EH (cell line): ENCODE measurements at regions not wholly inside any gene's neighbourhood (a gene's known extent, or its start where the extent isn't known, plus 50 kb on each side); places are given as distances from the start of the nearest gene placed in this dataset.

Source experiments
- DNase-seq: peaks from one replicate; pipeline ENCODE4 v3.0.0-alpha.2; 2015; ENCODE audit warnings: low read depth

DNA sequence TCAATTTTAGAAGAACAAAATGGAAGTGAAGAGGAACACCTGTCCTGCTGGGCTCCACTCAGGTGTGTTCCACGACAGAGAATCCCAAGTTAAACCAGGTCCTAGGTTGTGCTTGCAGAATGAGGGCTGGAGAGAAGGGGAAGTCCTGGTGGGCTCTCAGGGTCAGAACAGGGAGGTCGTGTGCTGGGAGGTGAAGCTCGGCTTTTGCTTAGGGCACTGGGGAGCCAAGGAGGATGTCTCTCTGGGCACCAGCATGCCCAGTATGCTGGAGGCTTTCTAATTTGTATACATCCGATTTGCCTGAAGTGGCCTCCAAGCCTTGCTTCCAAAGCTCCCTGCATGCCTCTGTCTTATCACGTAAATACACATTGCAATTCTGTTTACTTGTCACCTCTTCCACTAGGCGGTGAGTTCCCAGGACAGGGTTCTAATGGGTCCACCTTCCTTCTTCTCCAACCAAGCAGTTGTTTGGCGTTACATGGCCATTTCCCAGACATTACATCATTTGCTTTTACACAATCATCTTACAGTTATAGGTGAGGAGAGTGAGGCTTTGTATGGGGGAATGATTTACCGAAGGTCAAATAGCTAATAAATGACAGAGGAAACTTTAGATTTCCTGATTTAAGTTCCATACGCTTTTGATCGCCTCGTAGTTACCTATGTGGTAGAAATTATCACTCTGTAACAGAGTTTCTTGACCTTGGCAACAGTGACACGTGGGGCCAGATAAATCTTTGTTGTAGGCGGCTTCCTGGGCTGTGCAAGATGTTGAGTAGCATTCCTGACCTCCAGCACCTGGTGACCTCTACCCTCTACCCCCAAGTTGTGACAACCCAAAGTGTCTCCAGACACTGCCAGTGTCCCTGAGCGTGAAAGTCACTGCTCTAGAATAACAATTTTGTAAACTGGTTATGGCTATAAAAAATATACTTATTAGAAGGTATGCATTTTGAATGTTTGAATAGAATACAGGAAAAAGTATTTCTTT lies 901.5 kb downstream of the TBC1D22A start:
- no peak for DNase-seq

DNA sequence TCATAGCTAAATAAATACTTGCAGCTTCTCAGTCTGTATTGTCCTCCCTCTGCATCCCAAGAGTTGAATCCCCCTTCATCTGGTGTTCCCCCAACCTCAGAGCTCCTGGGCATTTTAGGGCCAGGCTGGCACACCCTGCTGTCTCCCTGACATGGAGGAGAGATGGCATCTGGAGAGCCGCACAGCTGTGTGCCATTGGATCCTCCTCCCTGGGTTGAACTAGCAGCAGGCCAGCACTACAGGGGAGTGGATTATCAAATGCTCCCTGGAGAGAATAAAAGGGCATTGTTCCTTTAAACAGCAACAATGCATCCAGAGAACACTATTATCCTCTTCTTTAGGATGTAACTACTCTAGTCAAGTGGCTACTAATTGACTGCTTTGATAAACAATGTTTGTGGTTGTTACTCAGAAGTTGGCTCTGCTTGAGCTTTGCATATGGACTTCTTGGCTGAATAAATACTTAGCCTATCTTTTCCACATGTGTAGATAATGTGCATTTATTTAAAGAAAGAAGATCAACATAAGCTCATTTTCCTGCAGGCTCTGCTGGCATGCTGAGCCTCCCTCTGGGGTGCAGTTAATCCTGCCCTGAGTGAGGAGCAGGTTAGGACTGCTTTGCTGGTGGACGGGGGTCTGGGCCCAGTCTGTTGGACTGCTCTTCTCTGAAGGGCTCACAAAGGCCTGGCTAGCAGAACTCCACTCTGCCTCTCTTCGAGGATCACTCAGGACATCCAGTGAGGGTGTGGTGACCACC lies 897.2 kb downstream of the TBC1D22A start:
- DNase-seq: no peak

DNA sequence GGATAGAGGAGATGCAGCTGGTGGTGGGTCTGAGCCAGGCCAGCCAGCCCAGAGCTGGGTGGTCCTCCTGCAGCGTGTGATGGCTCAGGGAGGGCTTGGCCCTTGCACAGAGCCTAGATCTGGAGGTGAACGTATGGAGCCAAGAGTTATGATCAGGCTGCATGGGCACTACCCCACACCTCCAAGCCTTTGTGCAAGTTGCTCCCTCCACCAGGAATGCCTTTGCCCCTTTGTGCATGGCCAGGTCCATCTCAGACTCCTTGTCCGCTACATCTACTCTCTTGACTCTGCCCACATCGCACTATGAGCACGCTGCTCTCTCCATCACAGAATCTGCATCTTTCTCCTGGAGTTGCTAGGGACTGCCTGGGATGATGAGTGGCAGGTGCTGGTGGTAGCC lies 895.7 kb downstream of the TBC1D22A start:
- DNase-seq: no peak

DNA sequence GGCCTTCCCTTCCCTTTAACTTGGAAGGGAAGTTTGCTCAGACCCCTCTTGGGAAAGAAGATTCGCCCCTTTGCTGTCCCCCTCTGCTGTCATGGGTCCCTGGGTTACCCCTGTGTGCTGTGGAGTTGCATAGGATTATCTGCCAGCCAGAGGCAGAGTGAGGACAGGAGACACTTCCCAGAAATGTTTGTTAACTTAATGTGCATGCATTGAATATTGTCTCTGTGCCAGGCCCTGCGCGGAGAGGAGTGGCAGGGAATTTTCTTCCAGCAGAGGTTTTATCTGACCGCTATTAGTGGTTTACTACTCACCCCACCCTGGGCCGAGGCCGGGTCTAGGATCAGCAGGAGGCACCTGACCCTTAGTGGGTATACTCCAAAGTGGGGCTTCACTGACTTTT lies 894.8 kb downstream of the TBC1D22A start:
- no peak for DNase-seq

DNA sequence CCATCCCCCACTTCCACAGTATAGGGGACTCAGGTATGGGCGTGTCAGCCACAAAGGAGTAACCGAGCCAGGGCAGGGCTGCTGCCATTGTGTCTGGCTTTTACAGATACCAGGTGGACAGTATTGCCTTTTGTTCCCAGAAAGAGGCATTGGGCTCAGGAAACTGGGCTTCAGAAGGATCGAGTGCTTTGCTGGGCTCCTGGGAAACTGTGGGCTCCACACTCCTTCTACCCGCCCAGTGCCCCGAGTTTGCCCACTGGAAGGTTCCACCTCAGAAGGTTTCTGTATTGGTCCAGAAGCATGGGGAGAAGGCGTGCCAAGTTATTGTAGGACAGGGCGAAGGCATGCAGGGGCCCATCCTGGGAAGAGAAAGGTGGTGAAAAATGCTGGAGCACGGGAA lies 894.4 kb downstream of the TBC1D22A start:
- DNase-seq: no peak

DNA sequence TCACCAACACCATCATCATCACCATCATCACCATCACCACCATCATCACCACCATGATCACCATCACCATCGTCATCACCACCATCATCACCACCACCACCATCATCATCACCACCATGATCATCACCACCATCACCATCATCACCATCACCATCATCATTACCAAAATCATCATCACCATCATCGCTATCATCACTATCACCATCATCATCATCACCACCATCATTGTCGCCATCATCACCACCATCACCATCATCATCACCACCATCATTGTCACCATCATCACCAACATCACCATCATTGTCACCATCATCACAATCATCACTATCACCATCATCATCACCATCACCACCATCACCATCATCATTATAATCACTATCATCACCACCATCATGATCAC lies 893.5 kb downstream of the TBC1D22A start:
- no peak for DNase-seq

DNA sequence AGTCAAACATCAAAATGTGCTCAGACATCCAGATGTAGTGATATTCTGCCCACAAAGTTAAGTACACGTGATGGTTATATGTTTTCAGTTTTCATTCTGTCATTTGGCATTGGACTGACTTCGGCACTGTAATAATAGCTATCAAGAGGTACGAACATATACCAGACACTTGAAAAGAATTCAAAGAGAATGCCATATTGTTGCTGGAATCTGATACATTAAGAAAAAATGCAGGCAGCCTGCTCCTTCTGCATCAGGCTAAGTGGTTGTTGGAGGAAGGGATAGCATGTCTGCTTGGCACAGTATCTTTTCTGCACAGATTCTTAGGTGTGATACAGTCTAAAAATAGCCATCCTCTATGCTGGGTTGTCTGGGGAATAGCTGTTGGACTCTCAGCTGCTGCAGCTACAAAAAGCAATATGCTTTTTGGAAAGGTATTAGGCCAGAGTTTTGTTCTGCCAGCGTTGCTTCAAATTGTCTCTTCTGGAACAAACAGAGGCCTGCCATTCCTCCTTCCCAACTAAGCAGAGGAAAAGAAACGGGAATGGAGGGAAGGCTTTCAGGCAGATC lies 892.6 kb downstream of the TBC1D22A start:
- DNase-seq: no peak

DNA sequence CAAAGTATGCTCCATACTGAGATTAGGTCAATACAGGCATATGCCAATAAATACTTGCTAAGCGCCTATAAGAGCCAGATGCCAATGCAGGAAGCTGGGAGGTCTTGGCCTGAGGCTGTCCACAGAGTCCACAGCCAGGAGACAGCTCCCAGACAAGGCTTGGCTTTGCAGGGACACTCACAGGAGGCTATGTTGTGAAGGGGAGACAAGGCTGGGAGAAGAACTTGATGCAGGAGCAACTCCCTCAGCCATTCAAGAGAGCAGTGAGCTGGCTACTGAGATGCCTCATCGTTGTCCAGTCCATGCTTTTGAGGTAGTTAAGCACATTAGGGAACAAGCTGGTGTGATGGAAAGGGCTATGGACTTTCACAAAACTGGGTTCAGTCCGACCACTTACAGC lies 891.5 kb downstream of the TBC1D22A start:
- no peak for DNase-seq

DNA sequence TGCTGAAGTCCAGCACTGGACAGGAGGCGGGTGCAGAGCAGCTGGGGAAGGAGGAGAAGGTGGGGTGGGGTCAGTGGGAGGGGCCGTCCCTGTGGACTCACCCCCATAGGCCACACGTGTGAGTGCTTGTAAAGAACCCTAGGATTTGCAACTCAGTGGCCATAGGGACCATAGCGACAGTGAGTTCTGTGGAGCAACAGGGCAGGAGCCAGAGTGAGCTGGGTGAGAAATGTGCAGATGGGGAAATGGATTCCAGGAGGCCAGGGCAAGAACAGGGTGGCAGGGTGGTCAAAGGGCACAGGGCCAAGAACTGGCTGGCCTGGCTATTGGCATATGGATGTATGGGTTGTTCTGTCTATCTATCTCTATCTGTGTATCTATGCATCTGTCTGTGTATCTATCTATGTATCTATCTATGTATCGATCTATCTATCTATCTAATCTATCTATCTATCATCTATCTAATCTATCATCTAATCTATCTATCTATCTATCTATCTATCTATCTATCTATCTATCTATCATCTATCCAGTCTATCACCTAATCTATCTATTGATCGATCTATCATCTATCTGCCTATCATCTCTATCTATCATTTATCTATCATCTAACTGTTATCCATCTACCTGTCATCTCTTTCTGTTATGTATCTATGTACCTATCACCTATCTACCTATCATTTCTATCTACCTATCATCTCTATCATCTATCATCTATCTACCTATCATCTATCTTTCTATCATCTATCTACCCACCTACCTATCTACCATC lies 889.0 kb downstream of the TBC1D22A start:
- no peak for DNase-seq

DNA sequence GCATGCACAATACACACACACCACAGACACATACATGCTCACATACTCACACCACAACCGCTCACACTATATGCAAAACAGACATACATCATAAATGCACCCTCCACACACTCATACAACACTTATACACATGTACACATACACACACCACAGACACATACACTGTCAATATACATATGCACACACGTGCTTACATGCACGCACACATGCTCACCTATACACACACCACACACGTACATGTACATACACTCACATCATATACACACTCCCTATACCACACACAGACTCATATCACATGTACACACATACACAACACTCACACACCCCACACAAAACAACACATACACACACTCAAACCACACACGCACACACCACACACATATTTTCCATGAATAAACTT lies 885.3 kb downstream of the TBC1D22A start:
- DNase-seq: no peak

DNA sequence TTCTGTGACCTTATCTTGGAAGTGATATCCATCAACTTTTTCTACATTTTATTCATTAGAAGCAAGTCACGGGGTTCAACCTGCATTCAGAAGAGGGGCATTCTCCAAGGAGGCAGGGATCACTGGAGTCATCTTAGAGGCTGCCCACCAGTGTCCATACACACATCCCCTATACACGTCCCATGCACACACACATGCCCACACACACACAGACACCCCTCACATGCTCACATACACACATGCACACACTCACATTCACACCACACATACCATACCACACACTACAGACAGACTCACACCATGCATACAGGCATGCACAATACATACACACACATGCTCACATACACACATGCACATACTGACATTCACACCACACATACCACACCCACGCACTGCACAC lies 884.7 kb downstream of the TBC1D22A start:
- DNase-seq: no peak

DNA sequence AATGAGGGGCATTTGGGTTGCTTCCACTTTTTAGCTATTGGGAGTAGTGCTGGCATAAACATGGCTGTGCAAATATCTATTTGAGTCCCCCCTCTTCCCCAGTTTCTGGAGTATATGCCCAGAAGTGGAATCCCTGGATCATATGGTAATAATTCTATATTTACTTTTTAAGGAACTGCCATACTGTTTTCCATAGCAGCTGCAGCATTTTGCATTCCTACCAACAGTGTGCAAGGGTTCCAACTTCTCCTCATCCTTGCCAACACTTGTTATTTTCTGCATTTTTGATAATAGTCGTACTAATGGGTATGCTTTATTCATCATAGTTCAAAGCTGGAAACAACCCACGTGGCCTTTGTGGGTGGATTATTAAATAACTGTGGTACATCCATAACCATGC lies 883.5 kb downstream of the TBC1D22A start:
- DNase-seq: no peak

DNA sequence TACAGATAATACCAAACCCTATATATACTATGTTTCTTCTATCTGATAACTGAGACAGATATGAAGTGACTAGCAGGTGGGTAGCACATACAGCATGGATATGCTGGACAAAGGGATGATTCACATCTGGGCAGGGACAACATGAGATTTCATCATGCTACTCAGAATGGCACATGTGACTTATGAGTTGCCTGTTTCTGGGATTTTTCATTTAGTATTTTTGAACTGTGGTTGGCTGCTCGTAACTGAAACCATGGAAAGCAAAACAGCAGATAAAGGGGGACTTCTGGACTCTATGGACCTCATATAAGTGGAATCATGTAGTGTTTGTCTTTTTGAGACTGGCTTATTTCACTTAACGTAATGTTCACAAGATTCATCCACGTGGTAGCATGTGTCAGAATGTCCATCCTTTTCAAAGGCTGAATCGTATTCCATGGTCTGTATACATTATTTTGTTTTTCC lies 883.0 kb downstream of the TBC1D22A start:
- no peak for DNase-seq

DNA sequence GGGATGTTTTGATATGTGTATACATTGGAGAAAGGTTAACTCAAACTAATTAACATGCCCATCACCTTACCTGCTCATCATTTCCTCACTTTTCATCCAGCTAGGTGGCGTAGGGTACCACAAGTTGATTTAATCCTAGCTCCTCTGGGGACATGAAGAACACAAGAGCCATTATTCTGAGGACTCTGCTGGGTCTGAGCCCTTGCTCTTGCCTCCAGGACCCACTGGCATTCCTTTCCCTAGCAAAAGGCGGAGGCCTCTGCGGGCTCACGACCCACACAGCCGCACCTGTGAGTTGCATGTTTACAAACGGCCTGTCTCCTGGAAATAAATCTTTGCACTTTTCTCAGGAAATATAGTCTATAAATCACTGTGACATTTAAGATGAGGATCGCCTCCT lies 871.9 kb downstream of the TBC1D22A start:
- DNase-seq: no peak

DNA sequence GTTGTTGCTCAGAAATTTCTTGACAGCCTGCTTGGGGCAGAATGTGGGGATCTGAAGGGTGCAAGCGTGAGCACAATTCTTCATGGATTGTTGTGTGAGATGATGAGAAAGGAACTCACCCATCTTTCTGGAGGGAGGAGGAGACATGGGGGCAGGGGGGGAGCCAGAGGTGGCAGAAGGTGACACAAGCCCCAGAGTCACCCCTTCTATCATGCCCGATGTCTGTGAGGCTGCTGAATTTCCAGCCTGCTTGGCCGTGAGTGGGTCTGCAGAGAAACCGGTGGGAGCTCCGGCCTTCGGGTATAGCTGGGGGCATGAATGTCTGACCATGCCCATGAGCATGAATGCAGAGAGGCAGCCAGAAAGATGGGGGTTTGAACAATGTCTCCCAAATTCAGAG lies 870.7 kb downstream of the TBC1D22A start:
- no peak for DNase-seq

DNA sequence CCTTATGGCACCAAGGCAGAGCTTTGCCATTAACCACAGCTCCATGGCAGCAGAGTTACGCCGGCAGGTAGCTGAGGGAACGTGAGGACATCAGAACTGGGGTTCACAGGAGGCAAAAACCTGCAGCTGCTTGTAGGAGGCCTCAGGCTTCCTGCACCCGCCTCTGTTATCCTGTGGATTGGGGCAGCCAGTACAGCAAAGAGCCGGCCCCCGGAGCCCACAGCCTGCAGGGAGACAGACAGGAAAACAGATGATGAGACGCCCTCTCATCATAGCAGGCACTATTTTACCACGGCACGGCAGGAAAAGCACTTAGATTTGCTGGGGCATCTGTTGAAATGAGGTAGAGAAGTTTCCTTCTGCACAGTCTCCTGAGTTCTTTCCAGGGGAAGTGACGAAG lies 870.3 kb downstream of the TBC1D22A start:
- DNase-seq: no peak

DNA sequence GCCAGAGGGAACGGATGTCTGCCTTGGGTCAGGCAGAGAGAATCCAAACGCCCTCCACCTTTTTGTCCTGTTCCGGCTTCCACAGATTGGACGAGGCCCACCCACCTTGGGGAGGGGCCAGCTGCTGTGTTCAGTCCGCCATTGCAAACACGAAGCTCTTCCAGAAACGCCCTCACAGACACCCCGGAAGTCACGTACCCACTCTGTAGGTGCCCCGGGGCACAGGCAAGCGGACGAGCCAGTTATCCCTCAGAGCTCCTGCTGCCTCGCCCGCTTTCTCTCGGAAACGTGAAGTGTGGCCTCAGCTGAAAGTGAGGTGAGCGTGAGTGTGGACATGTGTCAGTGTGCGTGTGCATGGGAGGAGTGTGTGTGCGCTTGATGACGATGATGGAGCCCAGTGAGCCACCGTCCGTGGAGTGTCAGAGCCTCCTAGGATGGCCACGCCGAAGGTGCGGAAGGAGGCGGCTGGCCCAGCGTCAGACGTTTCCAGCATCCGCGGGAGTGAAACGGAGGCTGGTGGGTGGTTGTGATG lies 869.2 kb downstream of the TBC1D22A start:
- no peak for DNase-seq

DNA sequence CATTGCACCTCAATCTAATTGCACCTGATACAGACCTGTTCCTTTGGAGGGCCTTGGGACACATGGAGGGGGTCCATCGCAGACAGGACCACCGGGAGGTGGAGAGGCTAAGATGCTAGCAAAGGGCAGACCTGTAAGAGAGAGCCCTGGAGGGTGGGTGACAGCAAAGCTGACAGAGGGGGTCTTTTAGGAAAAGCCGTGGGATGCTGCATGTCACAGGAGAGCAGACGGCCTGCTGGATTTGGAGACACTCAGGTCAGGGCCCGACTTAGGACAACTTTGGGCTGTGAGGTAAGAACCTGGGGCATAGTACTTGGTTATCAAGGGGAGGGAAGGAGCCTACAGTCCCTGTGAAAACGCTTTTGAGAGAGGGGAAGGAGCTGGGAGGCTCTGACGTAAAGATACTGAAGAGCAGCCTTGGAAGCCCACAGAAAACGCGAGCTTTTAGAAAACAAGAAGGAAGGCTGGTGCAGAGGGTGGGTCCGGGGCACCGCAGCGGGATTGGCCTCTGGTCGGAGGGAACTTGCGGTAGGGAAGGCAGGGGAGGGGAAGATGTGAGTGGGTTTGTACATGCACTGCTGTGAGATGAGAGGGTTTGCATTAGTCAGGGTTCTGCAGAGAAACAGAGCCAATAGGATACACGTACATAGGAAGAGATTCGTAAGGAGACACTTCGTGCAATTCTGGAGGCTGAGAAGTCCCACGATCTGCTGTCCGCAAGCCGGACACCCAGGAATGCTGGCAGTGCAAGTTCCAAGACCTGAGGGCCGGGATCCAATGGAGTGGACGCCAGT lies 868.5 kb downstream of the TBC1D22A start:
- no peak for DNase-seq

DNA sequence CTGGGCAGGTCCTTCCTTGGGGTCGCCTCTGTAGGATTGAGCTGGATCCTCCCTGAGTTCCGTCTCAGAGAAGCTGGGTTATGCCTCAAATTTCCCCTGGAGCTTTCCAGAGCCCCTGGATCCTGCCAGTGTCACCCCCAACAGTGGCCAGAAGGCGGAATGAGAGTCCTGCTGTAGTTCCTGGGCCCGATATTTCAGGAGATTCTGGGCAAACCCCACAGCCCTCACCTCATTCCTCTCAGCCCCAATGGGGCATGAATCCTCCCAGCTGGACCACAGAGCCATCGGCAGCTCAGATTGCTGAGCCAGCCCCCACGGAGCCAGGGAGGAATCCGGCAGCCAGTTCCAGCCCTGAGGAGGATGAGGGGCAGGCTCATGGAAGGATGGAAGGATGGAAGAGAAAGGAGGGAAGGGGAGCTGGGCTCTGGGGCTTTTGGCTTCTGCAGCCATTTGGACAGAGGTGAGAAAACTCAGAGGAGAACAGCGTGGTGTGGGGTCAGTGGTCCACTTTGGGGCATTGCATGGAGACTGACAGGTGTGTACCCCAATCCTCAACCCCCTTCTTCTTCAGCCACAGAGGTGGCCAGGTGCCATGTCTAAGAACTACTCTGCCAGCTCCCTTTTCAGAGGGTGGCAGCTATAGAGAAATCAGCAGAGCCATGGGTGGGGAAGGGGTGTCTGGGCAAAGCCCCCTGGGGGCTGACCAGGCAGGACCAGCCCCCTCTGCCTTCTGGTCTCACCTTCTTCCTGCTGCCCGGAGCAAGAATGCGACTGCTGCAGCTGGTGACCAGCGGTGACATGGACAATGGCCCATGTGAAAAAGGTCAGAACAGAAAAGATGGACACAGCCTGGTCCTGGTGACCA lies 867.6 kb downstream of the TBC1D22A start:
- no peak for DNase-seq

DNA sequence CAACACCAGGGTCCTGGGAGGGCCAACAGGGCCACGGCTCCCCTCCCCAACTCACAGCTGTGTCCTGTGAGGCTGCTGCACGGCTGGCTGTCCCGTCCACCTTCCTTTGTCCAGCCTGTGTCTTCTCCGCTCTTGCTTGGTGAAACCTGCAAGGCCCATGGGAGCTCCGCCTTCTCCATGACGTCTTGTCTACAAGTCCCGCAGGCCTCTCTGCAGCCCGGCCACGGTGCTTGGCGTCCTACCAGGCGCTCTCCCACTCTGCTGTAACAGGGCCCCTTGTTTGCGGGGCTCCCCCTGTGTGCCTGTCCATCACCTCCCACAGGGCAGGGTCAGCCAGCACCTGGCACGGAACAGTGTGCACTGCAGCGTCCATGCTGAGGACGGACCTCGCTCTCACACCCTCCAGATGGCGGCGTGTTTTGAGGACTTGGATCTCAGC lies 866.8 kb downstream of the TBC1D22A start:
- no peak for DNase-seq
